Activated CD4-positive, alpha-beta T cell treated with anti-CD3 and anti-CD28 coated beads, Interleukin-2, Interleukin-4, amounts not matched to agents 100 ng/mL and 50 ng/mL, durations not matched to agents 16 hours and 8 hours (primary cell): ENCODE measurements at regions not wholly inside any gene's neighbourhood (a gene's known extent, or its start where the extent isn't known, plus 50 kb on each side); places are given as distances from the start of the nearest gene placed in this dataset.
"Not testable (repeated sequence)": the region's sequence is repeated elsewhere in the genome, so short reads cannot be mapped to it uniquely, and the experiment has no call there.

Source experiments
- DNase-seq: peaks from one replicate; pipeline ENCODE4 v3.0.0-alpha.2; 2020; ENCODE audit warnings: low spot score

- DNase-seq: no peak
Measured at GRCh38 chr17:62154909-62155308, 89.8 kb upstream of the MED13 start.

DNA sequence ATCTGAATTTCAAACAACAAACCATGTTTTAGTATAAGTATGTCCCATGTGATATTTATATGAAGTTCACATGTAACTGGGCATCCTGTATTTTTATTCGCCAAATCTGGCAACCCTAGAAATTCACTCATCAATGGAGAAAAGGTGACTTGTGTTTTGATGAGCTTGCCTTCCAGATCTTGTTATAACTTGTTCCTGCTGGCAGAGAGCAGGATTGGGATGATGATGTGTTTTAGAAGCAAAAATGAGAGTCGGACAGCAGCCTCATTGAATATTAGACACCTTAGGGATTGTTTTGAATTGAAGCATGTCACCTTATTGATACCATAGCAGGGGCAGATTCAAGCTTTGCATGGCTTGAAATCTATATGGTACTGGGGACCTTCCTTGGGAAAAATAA lies 85.4 kb upstream of the MED13 start:
- no peak for DNase-seq

DNA sequence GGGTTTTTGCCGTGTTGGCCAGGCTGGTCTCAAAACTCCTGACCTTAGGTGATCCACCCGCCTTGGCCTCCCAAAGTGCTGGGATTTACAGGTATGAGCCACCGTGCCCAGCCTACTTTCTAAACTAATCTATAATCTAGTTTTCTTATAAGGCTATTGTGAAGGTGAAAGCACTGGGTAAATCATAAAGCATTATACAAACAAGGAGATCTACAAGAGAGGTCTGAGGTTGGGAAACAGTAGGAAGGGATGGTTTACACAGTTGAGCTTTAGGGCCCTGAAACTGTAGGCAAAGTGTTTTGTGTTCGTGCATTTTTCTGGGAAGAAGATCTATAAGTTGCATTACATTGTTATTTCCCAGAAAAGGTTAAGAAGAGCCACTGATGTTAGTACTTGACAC lies 84.9 kb upstream of the MED13 start:
- no peak for DNase-seq

GRCh38 chr17:62147284-62147683 lies 82.2 kb upstream of the MED13 start:
- DNase-seq: no peak

GRCh38 chr17:62140836-62141235 lies 75.8 kb upstream of the MED13 start:
- DNase-seq: no peak

DNA sequence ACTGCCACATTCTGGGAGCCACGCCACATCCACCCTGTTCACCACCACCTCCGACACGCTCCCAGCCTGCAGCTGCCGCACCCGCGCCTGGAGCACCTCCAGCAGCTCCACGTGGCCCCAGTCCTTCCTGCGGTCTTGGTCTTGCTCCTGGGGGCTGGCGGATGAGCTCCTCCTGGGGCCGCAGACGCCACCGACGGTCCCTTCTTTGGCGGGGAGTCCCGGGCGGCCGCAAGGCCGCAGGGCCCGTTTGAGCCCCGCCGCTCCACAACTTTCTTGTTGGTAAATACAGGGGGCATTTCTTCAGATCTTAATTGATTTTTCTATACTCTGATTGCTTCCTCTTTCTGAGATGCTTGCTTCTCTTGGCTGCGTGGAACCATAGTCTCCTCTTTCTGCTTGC lies 75.3 kb upstream of the MED13 start:
- no peak for DNase-seq

- DNase-seq: not testable (repeated sequence)
Measured at GRCh38 chr17:62139690-62140354, 74.7 kb upstream of the MED13 start.

DNA sequence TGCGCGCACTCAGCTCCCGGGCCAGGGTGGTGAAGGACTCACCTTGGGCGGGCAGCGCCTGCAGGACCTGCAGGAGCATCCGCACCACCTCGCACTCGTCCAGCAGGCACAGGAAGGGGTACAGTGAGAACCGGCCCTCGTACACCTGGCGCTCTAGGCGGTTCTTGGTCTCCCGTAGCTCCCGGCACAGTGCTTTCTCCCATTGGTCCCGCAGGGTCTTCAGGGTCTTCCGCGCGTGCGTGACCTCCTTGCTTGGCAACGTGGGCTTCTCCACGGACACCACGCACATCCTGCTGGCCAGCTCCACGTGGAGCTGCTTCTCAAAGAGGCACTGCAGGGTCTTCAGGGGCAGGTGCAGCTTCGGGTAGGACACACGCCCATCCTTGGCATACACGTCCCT lies 74.1 kb upstream of the MED13 start:
- no peak for DNase-seq

DNA sequence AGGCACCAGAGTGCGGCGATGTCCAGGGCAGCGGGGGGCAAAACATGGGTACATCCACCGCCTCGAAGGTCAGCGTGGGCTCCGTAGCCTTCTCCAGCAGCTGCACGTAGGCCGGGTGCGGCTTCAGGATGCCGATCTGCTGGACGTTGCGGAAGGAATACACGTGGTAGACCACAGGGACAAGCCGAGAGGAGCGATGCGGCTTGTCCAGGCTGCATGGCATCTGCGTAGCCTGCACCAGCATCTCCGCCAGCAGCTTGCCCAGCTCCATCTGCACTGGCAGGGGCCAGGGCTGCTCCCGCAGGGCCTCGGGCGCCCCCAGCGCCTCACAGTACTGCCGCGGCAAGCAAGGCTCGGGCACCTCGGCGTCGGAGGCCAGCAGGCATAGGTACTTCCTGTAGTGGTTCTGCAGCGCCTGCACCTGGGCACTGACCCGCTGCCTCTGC lies 73.6 kb upstream of the MED13 start:
- peak; percentile 11 for DNase-seq

DNA sequence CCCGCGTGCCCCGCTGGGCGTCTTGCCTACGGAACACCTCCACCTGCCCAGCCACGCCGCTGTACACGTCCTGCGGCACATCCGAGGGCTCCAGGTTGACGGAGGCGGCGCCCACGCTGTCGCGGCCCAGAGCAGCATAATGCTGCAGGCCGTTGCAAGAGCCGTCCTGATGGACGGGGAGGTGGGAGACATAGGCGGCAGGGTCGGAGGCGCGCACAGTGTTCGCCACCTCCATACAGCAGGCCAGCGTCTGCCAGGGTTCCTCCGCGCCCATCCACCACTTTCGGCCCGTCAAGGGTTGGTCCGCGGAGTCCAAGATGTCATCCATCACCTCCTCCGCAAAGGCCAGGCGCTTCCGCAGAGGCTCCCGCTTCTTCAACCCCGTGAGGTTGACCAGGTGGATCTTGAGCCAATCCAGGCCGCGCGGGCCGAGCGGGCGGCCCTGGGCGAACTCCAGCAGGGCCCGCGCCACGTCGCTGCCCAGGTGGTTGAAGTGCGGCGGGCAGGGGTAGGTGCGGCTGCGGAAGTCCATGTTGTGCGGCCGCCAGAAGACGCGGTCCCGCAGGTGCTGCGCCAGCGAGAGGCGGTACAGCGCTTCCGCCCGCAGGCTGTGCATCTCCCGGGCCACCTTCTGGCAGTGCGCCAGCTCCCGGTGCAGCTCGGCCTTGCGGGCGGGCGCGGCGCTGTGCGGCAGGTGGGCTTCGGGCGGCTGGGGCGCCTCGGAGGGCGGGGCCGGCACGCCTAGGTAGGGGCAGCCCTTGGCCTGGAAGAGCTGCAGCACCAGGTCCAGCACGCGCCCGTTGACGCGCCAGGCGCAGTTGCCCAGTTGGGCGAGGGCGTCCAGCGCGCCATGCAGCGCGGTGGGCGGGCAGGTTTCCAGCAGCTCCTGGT lies 72.9 kb upstream of the MED13 start:
- not testable (repeated sequence) for DNase-seq

- DNase-seq: not testable (repeated sequence)
Measured at GRCh38 chr17:62137013-62137733, 72.1 kb upstream of the MED13 start.

GRCh38 chr17:62135742-62136141 lies 70.7 kb upstream of the MED13 start:
- no peak for DNase-seq

GRCh38 chr17:62135096-62135495 lies 70.0 kb upstream of the MED13 start:
- not testable (repeated sequence) for DNase-seq

- no peak for DNase-seq
Measured at GRCh38 chr17:62134397-62134796, 69.3 kb upstream of the MED13 start.

DNA sequence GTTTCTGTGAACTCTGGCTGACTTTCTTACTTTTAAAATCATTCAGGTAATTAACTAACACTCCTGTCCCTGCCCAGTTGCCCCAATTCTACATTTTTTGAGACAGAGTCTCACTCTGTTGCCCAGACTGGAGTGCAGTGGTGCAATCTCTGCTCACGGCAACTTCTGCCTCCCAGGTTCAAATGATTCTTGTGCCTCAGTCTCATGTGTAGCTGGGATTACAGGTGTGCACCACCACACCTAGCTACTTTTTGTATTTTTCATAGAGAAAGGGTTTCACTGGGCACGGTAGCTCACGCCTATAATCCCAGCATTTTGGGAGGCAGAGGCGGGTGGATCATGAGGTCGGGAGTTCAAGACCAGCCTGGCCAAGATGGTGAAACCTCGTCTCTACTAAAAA lies 66.2 kb upstream of the MED13 start:
- not testable (repeated sequence) for DNase-seq

DNA sequence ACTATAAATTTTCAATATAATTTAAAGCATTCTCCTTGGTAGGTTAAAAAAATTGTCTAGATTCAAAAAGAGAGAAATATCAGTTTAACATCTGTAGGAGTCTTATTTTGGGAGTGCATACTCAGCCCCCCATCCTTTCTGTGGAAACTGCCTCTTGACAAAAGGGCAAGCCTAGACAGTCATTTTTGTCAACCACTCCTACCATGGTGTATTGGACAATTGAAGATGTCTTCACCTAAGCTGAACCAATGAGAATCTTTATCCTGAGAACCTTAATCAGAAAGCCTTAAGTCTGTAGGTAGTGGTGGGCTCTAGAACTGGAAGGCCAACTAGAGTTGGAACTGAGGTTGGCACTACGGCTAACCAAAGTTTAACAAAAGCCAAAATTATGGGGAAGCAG lies 65.7 kb upstream of the MED13 start:
- DNase-seq: no peak

- DNase-seq: no peak
Measured at GRCh38 chr17:62126292-62126691, 61.2 kb upstream of the MED13 start.

GRCh38 chr17:62125307-62125706 lies 60.2 kb upstream of the MED13 start:
- no peak for DNase-seq

- DNase-seq: no peak
Measured at GRCh38 chr17:62121025-62121730, 56.1 kb upstream of the MED13 start.

DNA sequence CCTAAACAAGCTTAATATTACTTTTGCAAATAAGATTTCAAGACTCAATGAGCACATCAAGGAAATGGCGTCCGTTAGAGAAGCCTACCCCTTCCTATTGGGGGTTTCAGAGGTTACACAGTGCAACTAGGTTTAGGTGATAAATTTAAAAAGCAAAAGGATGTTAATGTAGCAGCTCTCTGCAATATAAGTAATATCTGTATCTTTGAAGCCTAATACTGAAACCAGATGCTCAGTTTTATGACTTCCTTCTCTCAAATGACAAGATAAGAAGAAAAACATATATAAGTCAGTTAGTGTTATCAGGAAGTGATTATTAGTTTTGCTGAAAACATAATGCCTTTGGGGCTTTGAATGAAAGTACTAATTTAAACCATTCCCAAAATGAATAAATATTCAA lies 54.3 kb upstream of the MED13 start:
- DNase-seq: peak; percentile 75
